GM21447 (cell line): ENCODE measurements at regions not wholly inside any gene's neighbourhood (a gene's known extent, or its start where the extent isn't known, plus 50 kb on each side); places are given as distances from the start of the nearest gene placed in this dataset.

Experiments
- ATAC-seq: cut with Tn5 transposase; IDR thresholded peaks from one replicate; pipeline ENCODE4 v1.9.1; 2021; ENCODE audit not compliant: unreplicated experiment

DNA sequence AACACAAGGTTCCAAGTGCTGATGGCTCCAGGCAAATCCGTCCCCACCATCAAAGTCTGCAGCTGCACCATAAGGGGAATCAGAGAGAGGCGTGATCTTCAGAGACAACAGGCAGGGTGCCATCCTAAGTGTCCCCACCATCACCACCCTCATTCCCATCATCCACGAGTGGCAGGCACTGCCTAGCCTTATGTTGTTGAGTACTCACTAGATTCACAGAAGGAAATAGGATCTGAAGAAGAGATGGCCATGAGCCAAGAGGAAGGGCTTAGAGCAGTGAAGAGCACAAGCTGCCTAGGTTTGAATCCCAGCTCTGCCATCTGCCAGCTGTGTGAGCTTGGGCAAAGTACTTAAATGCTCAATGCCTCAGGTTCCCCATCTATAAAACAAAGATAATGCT is 207.3 kb upstream of the CSF3R start:
- ATAC-seq, result no peak

DNA sequence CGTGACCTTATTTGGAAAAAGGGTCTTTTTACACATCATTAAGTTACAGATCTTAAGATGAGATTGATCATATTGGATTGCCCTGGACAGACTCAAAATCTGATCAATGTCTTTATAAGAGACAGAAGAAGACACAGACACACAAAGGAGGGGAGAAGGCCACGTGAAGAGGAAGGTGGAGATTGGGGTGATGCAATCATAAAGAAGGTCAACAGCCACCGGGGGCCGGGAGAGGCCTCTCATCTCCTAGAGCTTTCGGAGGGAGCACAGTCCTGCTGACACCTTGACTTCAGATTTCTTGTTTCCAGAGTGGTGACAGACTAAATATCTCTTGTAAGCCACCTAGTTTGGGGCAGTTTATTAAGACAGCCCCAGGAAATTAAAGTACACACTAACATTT is 204.6 kb upstream of the CSF3R start:
- ATAC-seq, result no peak

DNA sequence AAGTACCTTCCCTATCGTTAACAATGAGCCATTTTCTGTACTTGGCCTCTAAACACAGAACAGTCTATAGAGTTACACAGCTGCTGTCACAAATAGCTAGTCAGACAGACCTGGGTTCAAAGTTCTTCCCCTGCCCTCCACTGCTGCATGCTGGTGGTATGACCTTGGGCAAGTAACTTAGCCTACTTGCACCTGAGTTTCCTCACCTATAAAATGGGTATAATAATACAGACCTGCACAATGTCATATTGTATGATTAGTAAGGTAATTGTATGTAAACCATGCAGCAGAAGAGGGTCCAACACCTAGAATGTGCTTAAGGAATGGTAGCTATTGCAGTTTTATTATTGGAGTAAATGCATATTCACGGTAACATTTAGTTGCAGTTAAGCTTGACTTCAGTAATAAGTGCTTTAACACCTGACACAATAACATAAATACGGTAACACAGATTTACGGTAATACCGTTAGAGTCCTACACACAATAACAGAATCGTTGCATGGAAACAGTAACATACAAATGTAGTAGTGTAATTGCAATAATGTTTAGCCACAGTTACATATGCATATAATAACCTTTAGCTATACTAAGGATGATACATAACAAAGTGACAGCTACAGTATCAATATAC is 193.3 kb upstream of the CSF3R start:
- no peak for ATAC-seq

DNA sequence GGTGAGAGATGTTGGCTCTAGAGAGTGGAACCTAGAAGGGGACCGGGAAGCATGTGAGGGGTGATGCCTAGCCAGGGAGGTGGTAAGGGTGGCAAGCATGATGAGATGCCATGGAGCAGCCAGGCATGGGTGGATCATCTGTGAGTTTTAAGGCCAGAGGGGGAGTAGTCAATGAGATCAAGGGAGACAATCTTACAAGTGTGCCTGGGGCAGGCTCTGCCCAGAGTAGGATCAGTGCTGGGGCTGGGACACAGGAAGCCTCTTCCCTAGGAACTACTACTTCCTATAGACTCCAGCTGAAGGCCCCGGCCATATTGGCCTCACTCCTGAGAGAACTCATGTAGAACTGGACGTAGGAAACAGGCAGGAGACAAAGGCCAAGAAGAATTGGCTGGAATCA is 192.4 kb upstream of the CSF3R start:
- ATAC-seq, result no peak

DNA sequence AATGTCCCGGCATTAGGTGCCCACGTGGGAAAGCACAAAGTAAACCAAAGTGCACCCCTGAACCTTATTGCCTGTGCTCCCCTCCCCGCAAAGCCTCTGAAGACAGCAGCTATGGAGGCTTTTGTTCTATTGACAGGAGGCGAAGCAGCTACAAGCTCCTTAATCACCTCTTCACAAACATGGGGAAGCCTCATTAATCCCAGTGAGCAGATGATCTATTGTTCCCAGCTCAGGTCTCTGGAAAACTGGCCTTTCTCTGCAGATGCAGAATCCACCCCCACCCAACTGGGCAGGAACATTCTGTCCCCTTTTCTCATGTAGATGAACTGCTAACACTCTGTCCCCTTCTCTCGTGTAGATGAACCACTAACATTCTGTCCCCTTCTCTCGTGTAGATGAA is 190.5 kb upstream of the CSF3R start:
- ATAC-seq, result no peak

DNA sequence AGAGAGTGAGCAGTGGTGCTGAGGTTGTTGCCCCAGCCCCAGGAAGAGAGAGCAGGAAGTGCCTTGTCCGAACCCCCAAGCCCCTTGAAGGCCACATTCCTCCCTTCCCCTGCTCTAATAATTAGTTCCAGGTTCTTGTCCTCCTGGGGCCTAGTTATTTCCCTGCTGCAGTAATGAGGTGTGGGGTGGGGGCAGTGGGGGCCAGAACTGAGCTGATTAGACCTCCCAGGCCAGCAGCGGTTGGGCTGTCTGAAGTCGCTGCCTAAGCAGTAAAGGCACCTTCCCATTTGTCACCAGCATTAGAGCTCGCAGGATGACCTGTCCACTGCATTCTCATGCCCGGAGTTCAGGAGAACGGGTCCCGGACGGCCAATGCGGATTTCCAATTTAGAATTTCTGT is 186.5 kb upstream of the CSF3R start:
- ATAC-seq, result no peak

DNA sequence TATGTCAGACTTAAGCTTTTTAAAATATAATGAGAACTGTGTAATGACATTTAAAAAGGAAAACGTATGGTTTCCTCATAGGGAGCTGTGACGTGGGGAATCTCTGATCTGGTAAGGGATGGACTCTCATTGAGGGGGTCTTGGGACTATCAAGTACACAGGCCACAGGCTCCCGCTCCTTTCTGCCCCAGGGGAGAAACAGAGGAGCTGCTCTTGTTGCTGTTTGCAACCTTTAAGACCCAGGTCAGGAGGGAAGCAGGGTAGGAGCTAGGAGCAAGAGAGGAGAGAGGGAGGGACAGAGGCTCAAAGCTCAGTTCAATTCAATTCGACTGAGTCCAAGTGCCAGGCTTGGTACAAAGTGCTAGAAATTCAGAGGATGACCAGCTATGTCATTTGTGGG is 185.1 kb upstream of the CSF3R start:
- no peak for ATAC-seq

DNA sequence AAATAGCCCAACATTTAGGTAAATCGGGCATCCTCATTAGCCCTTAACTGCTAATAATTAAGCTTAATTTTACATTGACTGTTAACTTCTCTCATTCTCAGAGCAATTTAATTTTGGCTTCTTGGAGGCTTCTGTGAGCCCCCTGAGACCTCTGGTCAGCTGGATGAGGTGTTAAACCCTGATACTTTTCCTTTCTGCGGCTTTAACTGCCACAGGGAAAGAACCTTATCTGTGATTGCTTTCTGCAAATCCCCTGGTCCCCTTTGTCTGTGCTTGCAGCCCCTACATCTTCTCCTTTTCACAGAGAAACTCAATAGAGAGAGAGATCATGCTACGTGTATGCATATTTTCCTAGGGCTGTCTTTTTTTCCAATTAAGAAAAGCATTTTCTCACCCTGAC is 184.5 kb upstream of the CSF3R start:
- no peak for ATAC-seq

DNA sequence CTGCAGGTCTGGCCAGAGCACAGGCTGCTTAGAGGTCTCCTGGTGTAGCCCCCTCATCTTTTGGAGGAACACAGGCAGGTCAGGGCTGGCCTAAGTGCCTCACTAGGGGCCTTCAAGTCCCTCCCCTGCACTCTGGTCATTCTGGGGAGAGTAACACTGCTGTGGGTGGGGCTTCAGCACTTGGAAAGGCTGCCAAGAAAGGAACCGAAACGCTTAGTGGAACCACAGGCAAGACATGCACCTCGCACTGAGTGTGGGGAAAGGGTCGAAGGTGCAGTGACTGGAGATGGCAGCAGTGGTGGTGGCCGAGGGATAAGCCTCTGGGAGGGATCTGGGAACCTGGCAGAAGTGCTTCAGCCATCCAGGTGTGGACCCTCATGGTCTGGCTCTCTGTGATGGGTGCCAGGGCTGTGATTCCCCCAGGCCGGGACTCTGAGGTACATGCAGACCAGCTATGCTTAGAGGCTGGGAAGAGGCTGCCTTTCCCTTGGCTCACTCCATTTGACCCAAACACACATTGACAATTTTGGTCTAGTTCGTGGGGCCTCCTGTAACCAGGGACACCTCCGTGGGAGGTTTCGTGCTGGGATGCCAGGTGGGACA is 182.9 kb upstream of the CSF3R start:
- ATAC-seq, result no peak

DNA sequence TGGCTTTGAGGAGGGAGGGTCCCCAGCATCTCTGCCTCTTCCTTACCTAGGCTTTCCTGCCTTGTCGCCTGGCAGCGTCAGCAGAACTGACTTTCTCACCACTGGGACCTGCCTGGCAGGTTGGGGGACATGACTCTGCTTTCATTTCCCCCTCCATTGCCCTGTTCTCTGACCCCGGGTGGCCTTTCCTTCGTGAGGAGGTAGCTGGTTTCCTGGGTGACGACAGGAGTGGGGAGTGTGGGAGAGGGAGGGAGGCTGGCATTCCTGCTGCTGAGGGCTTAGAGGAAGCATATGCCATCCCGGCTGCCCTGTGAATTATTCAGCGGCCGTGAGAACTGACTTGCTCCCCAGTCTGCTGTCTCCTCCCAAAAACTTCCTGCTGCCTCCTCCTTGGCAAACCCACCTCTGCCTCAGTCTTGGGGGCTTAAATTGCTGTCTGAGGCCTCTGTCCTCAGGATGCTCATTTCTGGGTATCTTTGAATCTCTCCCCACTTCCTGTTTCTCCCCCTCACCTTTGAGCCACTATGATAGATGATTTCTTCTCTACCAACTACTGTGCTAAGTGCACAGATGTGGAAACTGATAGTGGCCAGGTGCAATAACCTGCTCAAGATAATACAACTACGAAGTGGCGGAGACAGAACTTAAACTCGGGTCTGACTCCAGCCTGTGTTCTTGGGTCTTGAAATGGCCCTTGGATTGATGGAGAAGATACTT is 182.0 kb upstream of the CSF3R start:
- ATAC-seq, result no peak

DNA sequence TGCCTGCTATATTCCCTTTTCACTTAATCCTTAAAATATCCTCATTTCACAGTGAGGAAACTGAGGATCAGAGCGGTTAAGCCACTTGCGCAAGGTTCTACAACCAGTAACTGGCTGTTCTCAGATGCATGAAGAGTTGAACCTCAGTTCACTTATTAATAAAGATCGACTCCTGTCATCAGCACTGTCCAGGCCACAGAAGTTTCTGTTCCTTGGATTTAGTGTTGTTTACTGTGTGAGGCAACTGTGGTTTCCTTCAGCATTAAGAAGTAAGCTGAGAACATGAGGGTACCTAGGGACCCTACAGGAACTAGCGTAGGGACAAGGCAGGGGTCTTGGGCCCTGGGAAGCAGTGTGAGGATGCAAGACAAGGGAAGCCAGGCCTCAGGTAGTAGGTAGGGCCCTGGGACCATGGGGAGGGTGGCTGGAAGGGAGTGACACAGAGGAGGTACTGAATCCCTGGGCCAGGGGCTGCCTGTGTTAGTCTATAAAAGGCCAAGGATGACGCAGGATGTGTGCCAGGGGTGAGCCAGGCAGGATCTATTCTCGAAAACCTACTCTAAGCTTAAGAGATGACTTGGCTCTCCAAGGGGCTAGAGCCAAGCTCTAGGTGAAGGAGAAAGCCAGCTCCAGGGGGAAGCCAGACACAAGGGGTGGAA is 181.2 kb upstream of the CSF3R start:
- no peak for ATAC-seq

DNA sequence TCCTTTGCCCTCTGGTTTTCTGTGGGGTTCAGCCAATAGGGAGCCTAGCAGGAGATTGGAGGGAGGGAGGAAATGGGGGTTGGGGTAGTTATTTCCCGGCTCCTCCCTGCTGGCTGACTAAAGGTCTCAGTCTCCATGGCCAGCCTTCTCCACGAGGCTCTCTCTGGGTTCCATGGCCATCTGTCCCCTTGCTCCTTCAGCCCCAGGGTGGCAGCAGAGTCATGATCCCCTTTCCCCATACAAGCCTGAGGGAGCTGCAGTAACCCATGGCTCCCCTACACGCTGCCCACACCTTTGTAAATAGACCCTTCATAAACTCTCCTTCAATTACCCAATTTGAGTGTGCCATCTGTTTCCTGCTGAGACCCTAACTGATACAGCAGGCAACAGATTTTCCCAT is 176.1 kb upstream of the CSF3R start:
- no peak for ATAC-seq

DNA sequence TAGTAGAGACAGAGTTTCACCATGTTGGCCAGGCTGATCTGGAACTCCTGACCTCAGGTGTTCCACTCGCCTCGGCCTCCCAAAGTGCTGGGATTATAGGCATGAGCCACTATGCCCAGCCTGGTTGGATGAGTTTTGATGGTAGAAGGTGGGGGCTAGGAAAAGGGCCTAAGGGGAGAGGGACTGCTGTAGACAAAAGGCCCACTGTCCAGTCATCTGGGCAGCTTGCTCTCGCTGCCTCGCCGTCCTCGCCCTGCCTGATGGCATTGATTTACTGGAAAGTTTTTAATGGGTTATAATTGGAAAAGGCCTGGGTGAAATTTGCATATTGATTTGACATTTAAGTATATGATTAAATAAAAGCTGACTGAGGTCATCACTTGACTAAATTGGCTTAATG is 175.1 kb upstream of the CSF3R start:
- no peak for ATAC-seq

DNA sequence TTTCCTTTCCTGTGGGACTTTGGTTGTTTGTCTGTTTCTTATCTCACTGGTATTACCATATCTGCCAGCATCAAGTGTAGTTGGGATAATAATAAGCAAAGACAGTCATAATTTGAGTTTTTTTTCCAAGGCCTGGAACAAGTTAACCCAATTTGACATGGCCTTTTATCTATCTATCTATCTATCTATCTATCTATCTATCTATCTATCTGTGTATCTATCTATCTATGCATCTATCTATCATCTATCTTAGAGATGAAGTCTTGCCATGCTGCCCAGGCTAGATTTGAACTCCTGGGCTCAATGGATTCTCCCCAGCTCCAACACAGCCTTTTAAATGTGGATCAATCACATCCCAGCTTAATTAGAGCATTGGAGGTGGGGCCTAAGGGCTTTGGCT is 174.1 kb upstream of the CSF3R start:
- no peak for ATAC-seq

DNA sequence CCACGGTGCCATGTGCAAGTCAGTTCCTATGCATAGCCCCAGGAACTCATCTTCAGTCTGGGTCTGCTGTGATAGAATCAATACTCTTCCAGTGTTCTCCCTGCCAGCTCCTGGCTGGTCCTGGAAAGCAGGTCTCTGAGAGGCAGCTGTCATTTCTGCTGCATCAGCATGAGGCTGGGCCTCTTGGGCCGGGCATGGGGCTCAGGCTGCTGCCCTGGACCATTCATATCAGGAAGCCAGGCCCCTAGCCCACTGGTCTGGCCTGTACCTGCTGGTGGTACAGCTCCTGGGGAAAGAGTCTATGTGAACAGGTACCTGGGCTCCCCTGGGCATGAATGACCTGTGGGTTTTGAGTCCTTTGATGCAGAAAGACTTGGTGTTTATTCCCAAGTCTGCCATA is 173.6 kb upstream of the CSF3R start:
- no peak for ATAC-seq

DNA sequence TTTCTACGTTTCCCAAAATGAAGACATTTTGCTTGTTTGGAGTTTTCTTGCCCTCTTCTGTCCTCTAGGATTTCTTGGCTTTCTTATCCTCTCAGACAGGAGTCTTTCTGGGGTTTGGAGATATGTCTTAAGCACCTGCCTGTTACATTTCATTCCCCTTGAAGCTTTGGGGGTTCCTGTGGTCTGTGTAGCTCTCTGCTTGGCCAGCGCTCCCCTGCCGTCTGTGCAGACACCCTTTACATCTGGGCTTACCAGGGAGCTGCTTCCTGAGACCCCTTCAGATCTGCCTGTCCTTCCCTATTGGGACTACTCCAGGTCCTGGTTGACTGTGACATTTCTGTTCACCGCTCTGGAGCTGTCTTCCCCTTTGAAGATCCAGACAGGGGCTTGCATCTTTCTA is 171.9 kb upstream of the CSF3R start:
- no peak for ATAC-seq

DNA sequence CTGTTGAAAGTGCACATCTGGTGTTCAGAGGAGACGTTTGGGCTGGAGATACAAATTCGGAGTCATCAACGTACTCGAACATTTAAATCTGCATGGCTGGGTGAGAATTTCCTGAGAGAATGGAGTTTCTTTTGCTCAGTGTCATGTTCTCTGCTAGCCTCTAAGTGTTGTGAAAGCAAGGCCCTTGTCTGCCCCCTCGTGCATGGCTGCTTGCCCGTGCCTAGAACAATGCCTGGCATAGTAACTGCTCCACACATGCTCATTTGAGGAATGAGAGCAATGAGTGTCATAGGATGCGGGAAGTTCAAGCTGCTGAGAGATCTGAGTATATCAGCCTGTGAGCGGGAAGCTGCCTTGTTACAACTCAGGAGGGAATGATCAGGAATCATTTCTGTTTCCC is 171.1 kb upstream of the CSF3R start:
- no peak for ATAC-seq

DNA sequence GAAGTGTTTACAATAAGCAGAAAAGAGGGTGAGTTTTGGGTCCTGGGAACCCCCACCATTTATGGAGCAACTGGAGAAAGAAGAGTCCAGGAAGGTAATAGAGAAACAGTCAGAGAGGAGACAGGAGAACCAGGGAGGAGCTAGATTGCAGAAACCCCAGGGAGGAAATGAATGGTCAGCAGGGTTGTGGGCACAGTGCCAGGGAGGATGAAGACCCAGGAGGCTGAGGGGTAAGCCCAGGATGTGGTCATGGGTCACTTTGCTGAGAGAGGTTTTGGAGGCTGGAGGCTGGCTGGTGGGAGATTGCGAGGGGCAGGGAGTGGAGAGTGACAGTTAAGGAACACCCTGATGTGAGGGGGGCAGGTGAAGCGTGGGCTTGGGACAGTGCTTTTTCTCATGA is 169.9 kb upstream of the CSF3R start:
- no peak for ATAC-seq

DNA sequence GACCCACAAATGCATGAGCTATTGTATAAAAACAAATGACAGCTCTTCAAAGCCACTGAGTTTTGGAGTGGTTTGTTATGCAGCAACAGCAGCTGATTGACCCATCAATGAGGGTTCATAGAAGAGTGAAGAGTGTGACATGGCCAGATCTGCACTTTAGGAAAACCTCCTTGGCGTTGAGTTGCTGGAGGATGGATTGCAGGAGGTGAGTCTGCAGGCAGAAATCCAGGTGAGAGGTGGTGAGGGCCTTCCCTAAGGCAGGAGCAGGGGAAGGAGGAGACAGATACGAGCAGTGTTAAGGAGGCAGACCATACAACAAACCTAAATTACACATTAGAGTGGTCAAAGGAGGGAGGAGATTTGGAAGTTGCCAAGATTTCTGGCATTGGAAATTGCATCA is 169.3 kb upstream of the CSF3R start:
- no peak for ATAC-seq

DNA sequence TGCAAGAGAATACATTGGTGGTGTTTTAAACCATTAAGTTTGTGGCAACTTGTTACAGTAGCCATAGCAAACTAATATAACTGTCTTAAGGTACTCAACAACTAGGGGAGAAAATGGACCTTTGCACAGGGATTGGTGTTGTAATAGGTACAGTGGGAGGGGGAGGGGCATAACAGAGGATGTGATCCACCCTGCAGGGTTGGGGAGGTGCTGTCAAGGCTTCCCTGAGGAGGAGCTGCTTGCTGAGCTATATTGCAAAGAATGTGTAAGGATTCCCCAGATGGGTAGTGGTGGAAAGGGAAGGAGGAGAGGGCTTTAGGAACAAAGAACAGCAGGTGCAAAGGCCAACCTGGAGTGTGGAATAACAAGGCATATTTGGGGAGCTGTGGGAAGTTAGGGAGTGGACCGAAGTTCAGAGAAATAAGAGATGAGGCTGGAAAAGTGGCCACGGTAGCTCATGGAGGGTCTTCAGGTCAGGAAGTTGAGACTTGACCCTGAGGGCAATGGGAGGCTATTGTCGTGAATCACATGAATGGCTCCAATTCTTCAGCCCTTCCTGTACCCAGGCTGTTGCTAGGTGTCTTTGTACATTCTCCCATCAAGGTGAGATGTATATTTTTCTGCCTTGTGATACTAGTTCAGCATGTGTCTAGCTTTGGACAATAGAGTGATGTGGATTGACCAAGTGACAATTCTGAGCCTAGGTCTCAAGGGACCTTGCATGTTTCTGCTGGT is 168.6 kb upstream of the CSF3R start:
- ATAC-seq, result no peak

DNA sequence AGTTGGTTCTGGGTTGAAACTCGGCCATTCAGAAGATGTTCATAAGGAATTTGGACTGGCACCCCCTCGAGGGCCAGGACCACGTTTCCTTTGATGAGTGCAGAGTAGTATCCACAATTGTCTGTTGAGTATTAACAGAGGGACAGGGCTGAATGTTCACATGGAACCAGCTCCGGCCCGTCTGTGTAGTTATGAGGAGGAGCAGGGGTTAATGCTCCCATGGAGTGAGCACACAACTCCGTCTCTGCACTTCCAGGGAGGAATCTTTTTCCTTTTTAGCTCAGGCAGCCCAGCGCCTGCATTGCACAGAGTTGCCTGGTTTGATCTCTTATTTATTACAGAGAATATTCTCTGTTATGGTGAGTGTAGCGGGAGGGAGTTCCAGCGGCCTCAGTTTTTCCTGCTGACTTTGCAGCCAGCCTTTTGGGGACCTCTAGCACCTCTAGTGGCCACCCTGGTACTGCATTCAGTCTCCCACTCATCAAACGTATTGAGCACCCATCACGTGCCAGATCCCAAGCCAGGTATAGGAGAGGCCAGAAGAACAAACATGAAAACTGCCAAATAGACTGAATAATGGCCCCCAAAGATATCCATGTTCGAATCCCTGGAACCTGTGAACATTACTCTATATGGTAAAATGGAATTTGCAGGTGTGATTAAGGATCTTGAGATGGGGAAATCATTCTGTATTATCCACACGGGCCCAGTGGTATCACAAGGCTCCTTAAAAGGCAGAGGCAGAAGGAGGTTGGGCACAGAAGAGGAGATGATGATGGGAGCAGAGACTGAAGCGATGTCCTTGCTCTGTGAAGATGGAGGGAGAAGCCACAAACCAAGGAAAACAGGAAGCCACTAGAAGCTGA is 167.7 kb upstream of the CSF3R start:
- ATAC-seq, result no peak
